Fibroblast of the aortic adventitia (primary cell): ENCODE measurements at regions not wholly inside any gene's neighbourhood (a gene's known extent, or its start where the extent isn't known, plus 50 kb on each side); places are given as distances from the start of the nearest gene placed in this dataset.
"Not testable (repeated sequence)": the region's sequence is repeated elsewhere in the genome, so short reads cannot be mapped to it uniquely, and the experiment has no call there.

Experiments
- DNase-seq: peaks from one replicate; pipeline ENCODE4 v3.0.0-alpha.2; 2010; ENCODE audit warnings: low read depth
- H3K4me3 ChIP-seq: 2 replicates; pipeline ENCODE4 v1.5.1; 2011; ENCODE audit warnings: low read depth, mild to moderate bottlenecking, control low read depth, low read length, moderate library complexity
- TF ChIP-seq, protein P1 (sequence below): IDR thresholded peaks from 2 replicates; pipeline ENCODE4 v1.5.1; 2011; ENCODE audit warnings: mild to moderate bottlenecking, low read length, control low read depth, inconsistent platforms; ENCODE audit not compliant: insufficient read depth

DNA sequence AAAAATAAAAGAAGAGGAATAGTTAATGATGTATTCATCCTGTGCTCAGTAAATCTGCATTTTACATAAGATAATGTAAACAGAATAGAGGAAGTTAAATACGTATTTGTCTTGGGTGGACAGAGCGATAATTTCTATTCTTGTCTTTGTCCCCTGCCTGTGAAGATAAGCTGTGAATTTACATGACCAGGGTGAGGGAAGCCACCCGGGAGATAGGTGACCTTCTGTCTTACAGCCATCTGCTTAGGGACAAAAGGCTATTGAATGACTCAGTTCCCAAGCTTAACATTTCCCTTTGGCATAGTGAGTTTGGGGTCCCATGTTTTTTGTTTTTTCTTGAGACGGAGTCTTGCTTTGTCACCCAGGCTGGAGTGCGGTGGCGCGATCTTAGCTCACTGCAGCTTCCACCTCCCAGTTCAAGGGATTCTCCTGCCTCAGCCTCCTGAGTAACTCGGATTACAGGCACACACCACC lies 88.7 kb upstream of the KCTD7 start:
- DNase-seq, result no peak
- TF ChIP-seq, protein P1, sequence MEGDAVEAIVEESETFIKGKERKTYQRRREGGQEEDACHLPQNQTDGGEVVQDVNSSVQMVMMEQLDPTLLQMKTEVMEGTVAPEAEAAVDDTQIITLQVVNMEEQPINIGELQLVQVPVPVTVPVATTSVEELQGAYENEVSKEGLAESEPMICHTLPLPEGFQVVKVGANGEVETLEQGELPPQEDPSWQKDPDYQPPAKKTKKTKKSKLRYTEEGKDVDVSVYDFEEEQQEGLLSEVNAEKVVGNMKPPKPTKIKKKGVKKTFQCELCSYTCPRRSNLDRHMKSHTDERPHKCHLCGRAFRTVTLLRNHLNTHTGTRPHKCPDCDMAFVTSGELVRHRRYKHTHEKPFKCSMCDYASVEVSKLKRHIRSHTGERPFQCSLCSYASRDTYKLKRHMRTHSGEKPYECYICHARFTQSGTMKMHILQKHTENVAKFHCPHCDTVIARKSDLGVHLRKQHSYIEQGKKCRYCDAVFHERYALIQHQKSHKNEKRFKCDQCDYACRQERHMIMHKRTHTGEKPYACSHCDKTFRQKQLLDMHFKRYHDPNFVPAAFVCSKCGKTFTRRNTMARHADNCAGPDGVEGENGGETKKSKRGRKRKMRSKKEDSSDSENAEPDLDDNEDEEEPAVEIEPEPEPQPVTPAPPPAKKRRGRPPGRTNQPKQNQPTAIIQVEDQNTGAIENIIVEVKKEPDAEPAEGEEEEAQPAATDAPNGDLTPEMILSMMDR, result no peak
- H3K4me3 ChIP-seq, result no peak overlapping the region

DNA sequence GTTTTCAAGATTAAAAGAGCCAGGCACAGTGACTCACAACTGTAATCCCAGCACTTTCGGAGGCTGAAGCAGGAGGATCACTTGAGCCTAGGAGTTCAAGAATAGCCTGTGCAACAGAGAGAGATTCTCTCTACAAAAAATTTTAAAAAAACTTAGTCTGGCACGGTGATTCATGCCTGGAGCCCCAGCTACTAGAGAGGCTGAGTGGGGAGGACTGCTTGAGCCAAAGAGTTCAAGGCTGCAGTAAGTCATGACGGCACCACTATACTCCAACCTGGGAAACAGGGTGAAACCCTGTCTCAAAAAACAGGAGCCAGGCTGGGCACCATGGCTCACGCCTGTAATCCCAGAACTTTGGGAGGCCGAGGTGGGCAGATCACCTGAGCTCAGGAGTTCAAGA lies 86.6 kb upstream of the KCTD7 start:
- TF ChIP-seq, protein P1, result no peak
- H3K4me3 ChIP-seq, result no peak overlapping the region
- no peak for DNase-seq

DNA sequence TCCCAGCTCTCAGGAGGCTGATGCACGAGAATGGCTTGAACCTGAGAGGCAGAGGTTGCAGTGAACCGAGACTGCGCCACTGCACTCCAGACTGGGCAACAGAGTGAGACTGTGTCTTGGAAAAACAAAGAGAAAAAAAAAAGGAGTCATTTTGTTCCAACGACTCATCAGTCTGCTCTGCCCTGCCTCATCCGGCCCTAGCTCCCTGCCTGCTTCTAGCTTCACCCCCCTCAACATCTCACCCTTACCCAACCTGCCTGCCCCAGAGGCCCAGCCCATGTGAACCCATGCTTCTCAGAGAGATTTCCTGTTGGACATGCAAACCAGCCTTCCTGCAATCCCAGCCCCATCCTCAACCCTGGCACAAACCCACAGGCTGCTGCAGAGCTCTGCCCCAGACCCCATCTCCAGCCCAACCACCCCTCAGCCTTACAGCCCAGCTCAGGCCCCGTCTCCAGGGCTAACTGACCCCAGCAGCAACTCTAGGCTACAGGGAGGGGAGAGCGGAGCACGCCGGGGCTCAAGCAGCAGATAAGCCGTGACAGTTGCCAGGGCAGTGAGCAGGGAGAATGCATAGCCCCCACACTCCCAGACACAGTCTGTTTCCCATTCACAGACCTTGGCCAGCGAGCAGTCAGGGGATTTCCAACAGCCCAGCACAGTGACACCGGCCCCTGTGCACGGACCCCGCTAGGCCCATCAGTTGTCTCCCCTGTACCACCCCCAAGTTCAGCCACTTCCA lies 86.0 kb upstream of the KCTD7 start:
- TF ChIP-seq, protein P1, result no peak
- DNase-seq, result peak; percentile 28
- no peak overlapping the region for H3K4me3 ChIP-seq

DNA sequence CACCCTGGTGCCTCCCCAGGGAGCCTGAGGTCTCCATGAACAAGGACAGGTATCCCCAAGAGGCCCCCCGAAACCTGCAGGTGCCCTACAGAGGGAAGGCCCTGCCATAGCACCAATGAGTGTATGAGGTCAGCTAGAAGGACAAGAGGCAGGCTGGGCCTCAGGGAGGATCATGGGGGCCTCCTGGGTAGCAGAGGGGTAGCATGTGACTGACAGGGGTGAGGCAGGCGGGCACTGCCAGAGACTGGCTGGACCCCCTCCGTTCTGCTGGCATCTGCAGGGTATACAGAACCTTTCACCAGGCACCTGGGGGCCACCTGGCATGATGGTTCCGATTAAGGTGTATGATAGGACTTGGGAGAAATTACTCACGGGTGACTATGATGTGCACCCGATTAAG lies 79.2 kb upstream of the KCTD7 start:
- TF ChIP-seq, protein P1, result no peak
- DNase-seq, result no peak
- H3K4me3 ChIP-seq, result no peak overlapping the region

DNA sequence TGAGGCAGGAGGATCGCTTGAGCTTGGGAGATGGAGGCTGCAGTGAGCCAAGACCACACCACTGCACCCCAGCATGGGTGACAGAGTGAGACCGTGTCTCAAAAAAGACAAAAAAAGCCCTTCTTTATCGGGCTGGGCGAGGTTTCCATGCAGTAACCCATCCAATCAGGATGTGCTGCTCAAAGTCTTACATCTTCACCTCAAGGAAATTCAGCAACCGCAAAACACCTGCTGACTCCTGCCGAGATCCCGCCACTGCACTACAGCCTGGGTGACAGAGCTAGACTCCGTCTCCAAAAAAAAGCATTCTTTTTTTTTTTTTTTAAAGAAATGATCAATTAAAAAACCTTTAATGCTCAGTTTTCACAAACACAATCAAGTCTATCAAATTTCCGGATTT lies 75.7 kb upstream of the KCTD7 start:
- no peak overlapping the region for H3K4me3 ChIP-seq
- no peak for DNase-seq
- TF ChIP-seq, protein P1, result no peak

DNA sequence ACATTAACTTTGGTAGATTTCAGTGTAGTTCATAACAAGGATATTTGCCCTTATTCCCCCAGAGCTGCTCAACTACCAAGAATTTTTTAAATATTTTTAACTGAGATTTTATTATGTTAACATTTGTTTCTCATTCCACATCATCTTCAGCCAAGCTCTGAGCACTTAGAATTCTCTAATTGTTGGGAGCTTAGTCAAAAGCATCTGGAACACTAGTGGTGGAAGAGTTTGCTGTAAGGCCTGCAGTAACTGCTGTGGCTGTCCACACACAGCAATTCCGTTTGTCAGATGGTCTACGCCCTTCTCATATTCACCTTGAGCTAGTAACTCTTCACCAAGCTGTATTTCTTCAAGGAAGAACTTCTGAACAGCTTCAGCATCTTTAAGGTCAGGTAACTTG lies 75.0 kb upstream of the KCTD7 start:
- not testable (repeated sequence) for H3K4me3 ChIP-seq
- peak; percentile 44 for DNase-seq

DNA sequence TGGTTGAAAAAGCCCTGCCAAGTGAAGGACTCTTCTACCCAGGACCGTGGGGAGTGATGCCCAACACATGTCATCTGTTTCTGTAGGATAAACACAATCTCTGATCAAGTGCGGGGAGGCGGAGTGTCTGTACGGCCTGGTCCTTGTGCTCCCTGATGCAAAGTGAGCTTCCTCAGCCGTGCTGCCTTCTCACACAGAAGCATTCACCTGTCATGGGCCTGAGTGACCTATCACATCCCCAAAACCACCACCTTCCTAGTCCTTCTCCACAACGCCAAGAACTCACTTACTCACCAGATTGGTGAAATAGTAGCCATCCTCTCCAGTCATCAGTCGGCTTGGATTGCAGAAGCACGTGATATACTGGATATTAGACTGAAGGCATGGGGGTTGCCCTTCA lies 74.4 kb upstream of the KCTD7 start:
- not testable (repeated sequence) for H3K4me3 ChIP-seq, DNase-seq

DNA sequence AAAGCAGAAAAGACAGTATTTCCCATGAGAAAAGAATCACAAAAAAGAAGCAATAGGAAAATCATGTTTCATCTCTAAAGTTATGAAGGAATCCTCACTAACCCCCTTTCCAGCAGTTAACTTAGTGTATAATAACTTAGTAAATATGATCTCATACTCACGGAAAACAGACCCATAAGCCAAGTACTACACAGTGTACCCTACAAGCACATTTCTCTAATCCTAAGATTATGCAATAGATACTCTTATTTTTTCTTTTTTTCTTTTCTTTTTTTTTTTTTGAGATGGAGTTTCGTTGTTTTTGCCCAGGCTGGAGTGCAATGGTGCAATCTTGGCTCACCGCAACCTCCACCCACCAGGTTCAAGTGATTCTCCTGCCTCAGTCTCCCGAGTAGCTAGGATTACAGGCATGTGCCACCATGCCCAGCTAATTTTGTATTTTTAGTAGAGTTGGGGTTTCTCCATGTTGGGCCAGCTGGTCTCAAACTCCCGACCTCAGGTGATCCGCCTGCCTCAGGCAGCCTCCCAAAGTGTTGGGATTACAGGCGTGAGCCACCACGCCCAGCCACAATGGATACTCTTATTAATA lies 73.7 kb upstream of the KCTD7 start:
- peak; percentile 22 for DNase-seq
- H3K4me3 ChIP-seq, result not testable (repeated sequence)
